NCI-H748 (cell line): ENCODE measurements at regions not wholly inside any gene's neighbourhood (a gene's known extent, or its start where the extent isn't known, plus 50 kb on each side); places are given as distances from the start of the nearest gene placed in this dataset.
"Not testable (repeated sequence)": the region's sequence is repeated elsewhere in the genome, so short reads cannot be mapped to it uniquely, and the experiment has no call there.

Experiments used
- DNase-seq: peaks from one replicate; lab custom pipeline; 2025; ENCODE audit not compliant: unreplicated experiment; lab: John Stamatoyannopoulos, UW

DNA sequence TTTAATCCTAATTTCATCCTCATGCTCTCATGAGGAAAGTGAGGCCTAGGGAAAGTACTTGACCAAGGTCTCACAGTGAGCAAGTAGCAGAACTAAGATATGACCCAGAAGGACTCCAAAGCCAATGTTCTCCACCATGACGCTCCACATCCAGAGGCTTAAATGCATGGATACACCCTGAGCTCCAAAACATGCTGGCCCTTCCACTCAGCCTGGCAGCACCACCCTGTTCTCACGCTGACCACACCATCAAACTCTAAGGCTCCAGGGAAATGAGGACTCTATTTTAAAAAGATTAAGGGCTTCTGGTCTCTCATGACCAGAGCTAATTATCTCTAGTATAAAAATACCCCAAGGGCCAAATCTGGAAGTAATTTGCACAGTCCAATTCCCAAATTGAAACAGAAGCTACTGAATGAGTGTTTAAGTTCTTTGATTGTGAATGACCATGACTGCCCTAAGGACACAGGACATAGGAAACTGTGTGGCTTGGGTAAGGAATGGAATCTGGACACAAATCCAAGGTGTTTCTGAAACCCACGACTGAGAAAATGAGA lies 71.1 kb upstream of the ABLIM1 start:
- no peak for DNase-seq

DNA sequence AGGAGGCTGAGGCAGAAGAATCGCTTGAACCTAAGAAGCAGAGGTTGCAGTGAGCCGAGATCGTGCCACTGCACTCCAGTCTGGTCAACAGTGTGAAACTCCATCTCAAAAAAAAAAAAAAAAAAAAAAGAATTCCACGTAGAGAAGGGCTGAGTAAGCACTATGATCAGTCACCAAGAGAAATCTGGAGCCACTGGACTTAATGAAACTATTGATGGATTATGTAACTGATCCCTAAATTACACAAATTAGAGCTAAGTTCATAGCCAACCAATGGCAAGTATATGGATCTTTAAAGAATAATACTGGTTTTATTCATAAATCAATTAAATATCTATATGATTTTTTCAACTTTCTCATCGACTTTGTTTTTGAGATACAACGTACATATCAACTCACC lies 72.2 kb upstream of the ABLIM1 start:
- DNase-seq: no peak

GRCh38 chr10:114732931-114733330 lies 74.9 kb upstream of the ABLIM1 start:
- DNase-seq: no peak

- DNase-seq: no peak
Observed at GRCh38 chr10:114735946-114736345, 77.9 kb upstream of the ABLIM1 start.

DNA sequence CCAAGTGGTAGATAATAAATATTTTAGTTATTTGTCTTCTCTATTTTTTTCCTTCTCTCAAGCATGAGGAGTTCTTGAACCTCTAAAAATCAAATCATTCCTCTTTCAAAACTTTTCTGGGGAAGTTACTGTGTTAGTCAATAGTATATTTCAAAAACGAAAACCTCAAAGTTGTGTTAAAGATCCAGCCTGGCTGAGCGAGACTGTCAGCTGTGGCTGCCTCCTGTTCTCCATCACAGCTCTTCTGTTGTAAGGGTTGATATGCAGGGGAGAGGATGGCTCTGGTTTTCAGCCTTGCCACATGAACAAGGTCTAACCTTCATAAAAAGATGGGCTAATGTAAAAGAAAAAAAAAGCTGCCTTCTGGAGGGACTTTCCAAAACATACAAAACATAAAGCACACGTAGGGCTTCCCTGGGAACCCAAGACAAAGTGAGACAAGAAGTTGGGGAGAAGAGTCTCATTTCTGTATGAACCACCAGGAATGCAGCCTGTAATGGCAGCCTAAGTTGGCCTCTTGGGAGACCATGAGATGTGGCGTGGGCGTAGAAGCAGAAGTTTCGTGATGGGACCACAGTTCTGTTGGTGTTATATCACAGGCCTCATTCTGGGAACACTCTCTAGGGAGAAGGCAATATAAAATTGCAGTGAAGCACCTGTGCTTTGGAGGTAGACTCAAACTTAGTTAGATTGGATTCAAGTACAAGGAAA lies 77.9 kb upstream of the FHIP2A start:
- DNase-seq: no peak

DNA sequence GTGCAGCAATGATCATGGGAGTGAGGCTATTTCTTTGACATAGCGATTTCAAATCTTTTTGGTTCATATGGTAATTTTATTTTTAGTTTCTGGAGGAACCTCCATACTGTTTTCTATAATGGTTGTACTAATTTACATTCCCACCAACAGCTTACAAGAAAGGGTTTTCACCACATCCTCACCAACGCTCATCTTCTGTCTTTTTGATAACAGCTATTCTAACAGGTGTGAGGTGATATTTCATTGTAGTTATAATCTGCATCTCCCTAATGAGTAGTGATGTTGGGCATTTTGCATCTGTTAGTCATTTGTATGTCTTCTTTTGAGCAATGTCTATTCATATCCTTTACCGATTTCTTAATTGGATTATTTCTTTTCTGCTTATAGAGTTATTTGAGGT lies 75.0 kb upstream of the FHIP2A start:
- DNase-seq: no peak

- DNase-seq: no peak
Observed at GRCh38 chr10:114748241-114748640, 73.3 kb upstream of the FHIP2A start.

DNA sequence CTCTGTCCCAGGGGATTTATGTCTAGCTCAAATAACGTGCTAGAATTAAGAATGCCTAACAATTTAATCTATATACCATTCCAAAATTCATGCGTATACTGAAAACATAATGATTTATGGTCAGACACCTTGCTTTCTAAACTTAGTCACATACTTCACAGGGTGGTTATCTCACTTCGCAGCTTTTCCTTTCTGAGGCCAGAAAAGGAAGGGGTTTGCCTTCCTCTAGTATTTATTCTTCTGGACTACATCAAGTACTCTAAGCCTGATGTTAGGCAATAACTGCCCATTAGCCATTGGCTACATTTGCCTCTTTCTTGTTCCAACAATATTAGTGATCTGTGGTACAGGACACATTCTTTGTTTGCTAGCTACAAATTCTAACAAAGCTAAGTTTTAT lies 72.6 kb upstream of the FHIP2A start:
- no peak for DNase-seq

DNA sequence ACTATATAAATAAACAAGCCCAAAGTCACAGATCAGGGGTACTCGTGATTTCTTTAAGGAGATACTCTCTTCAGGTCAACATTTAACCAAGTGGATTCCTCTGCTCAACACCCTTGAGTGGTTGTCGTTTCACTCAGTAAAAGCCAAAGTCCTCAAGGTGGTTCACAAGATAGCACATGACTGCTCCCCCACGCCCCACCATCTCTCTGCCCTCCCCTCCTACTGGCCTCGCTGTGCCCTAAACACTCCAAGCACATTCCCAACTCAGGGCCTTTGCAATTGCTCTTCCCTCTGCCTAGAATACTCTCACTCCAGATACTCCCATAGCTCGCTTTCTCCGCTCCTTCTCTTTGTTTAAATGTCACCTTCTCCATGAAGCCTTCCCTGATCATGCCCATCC lies 72.1 kb upstream of the FHIP2A start:
- DNase-seq: no peak

GRCh38 chr10:114751856-114752255 lies 69.7 kb upstream of the FHIP2A start:
- DNase-seq: no peak

DNA sequence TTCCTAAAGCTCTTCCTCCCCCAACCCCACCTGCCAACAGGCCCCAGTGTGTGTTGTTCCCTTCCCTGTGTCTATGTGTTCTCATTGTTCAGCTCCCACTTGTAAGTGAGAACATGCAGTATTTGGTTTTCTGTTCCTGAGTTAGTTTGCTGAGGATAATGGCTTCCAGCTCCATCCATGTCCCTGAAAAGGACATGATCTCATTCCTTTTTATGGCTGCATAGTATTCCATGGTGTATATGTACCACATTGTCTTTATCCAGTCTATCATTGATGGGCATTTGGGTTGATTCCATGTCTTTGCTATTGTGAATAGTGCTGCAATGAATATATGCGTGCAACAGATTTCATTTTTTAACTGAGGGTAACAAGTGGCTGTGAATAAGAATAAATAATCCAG lies 69.0 kb upstream of the FHIP2A start:
- DNase-seq: not testable (repeated sequence)

DNA sequence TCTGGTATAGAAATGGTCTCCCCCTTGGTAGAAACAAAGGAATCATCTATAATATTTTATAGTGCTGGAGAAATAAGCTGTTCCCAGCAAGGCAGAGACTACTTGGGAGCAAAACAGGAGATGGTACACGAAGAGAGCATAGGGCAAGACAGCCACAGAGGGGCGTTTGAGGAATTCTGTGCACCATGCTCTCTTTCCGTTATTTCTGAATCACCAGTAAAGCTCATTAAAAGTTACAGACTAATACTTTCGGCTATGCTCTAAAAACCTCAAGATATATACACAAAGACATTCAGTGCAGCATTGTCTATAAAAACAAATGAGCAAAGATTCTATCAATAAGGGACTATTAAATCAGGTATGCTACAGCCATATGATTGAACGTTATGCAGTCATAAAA lies 68.5 kb upstream of the FHIP2A start:
- DNase-seq: no peak

- no peak for DNase-seq
Observed at GRCh38 chr10:114754445-114755320, 66.9 kb upstream of the FHIP2A start.

DNA sequence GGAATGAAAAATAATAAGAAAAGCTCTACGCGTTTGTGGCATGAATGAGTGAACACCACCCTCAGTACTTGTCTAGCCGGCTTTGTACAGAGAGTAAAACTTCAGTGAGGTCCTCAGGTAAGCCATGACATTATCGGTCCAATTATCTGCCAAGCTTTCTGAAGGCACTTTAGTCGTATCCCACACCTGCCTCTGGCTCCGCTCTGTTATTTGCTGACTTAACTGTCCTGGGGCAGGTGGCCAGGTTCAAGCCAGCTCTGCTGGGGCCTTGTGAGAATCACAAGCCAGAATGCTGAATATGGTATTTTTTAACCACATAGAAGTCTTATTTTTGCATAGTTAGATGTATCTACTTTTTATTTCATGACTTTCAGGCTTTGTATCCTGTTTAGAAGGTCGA lies 66.0 kb upstream of the FHIP2A start:
- DNase-seq: no peak

- DNase-seq: no peak
Observed at GRCh38 chr10:114758331-114758730, 63.2 kb upstream of the FHIP2A start.

DNA sequence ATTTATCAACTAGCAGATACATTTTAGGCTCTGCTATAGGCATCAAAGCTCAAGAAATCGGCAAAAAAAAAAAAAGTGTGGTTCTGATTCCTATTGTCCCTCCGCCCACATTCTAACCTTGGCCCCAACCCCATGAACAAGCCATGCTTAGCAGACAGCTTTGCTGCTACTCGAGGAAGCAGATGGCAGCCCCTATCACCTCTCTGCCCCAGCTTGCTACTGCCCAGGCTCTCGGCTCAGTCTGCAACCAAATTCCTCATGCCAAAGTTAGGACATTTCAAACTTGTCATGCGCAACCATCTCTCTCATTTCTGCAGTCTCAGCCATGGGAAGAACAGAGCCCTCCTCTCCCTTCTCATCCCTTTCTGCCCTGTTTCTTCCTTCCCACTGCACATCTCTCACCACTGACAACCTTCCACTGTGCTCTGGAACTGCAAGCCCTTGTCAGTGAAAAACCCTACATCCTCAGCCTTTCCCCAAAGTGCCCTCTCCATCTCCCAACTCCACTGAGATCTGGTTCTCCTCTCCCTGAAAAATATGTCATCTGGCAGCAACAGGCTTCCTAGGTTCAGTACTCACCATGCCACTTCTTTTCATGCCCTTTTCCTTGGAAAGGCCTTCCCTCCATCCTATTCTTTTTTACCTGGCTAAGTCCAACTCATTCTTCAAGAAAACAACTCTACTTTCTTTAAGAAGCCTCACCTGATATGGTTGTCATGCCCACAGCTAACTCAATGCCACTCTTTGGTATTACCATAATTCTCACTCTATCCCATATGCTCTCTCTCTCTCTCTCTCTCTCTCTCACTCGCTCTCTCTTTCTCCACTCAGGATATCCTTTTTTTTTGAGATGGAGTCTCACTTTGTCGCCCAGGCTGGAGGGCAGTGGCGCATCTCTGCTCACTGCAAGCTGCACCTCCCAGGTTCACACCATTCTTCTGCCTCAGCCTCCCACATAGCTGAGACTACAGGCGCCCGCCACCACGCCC lies 60.1 kb upstream of the FHIP2A start:
- no peak for DNase-seq

DNA sequence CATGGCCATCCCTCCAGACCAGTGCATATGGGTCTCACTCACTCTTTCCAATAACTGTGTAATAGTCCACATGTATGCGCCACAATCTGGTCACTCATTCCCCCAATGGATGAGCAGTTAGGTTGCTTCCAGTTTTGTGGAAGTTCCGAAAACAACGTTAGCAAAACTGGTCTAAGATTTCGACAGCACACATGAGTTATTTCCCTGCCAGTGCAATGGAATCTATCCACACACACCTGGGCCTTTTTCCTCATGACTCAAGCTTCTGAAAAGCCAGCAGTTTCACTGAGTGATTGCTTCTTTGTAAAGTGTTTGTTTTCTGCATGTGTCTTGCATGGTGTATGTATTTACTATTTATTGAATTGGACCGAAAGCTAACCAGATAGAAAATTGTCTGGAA lies 58.8 kb upstream of the FHIP2A start:
- no peak for DNase-seq

GRCh38 chr10:114764656-114765055 lies 56.9 kb upstream of the FHIP2A start:
- DNase-seq: no peak

DNA sequence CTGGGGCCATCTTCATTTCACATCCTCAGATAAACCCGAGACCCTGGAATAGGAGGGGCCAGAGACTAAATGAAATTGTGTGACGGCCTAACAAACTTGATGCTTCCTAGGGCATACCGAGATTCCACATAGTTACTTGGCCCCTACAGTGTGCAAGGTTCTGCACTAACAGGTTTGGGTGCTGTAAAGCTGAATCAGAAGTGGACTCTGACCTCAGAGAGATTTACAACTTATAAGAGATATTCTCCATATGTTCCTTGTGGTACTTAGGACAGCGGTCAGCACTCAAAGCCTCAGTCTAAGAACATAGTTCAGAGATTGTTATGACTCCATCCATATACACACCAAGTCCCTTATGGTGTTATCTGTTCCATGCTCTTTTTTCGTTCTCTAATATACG lies 55.1 kb upstream of the FHIP2A start:
- DNase-seq: no peak

DNA sequence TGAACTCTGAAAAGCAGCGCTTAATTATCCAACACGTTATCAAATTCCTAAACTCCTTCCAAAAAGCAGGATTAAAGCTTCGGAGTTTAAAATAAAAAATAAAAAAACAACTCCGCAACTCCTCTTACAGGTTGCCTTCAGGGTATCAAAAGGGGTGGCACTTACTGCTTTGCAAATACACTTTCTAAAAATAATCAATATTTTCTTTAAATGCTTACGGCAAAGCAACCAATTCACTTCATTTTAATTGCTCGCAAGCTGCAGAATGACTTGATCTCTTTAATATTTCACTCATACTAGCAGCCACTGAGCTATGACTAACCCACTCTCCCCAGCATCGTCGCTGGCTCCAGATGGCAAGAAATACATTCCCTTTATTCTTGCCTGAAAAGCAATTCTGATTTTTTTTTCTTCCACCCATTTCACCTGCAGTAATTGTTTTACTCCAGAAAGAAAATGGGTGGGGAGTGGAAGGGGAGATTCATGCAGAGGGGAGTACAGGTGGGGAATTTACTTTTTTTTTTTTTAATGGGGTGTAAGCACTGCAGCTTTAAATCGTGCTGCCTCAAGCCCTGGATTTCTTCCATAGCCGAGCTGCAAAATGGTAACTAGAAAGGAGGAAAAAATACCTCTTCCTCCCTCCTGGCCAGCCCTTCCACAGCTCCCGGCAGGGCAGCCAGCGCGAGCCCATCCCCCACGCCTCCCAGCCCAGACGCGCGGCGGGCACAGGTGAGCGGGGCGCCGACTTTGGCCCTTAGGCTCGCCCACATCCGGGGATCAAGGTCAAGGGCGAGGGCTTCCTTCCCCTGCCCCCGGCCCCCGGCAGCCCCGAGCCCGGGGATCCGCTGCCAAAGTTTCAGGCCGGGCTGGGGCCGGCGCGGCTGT lies 54.2 kb upstream of the FHIP2A start:
- DNase-seq: peak; percentile 35
